Stimulated activated CD8-positive, alpha-beta memory T cell treated with anti-CD3 and anti-CD28 coated beads, Interleukin-7, amount 100 ng/mL, for 48 hours (primary cell): ENCODE measurements at regions not wholly inside any gene's neighbourhood (a gene's known extent, or its start where the extent isn't known, plus 50 kb on each side); places are given as distances from the start of the nearest gene placed in this dataset.
"Not testable (repeated sequence)": the region's sequence is repeated elsewhere in the genome, so short reads cannot be mapped to it uniquely, and the experiment has no call there.

Experiments used
- DNase-seq, 2 donors: peaks; one replicate each; pipeline ENCODE4 v3.0.0-alpha.2; 2020; ENCODE audit warnings: low read depth in 1 of 2; ENCODE audit errors: extremely low read depth in 1 of 2

- no peak for DNase-seq
These were observed 485.6 kb upstream of the IL12A start for GRCh38 chr3:159502986-159503385.

GRCh38 chr3:159510988-159511387 lies 477.6 kb upstream of the IL12A start:
- DNase-seq = not testable (repeated sequence)

GRCh38 chr3:159513444-159513843 lies 475.2 kb upstream of the IL12A start:
- no peak for DNase-seq

- DNase-seq = no peak
These were observed 474.7 kb upstream of the IL12A start for GRCh38 chr3:159513867-159514380.

- DNase-seq = no peak
These were observed 471.5 kb upstream of the IL12A start for GRCh38 chr3:159517105-159517504.

GRCh38 chr3:159520638-159521037 lies 468.0 kb upstream of the IL12A start:
- no peak for DNase-seq

- DNase-seq = no peak
These were observed 466.4 kb upstream of the IL12A start for GRCh38 chr3:159522276-159522675.

GRCh38 chr3:159528251-159528895 lies 460.3 kb upstream of the IL12A start:
- no peak for DNase-seq

GRCh38 chr3:159532577-159532976 lies 456.1 kb upstream of the IL12A start:
- DNase-seq = no peak

- no peak for DNase-seq
These were observed 454.1 kb upstream of the IL12A start for GRCh38 chr3:159534496-159534895.

- no peak for DNase-seq
These were observed 451.8 kb upstream of the IL12A start for GRCh38 chr3:159536876-159537275.

- DNase-seq = no peak
These were observed 450.1 kb upstream of the IL12A start for GRCh38 chr3:159538507-159538906.

- no peak for DNase-seq
These were observed 447.6 kb upstream of the IL12A start for GRCh38 chr3:159540882-159541495.

- DNase-seq = no peak
These were observed 439.8 kb upstream of the IL12A start for GRCh38 chr3:159548675-159549335.

GRCh38 chr3:159555205-159555604 lies 433.4 kb upstream of the IL12A start:
- no peak for DNase-seq

GRCh38 chr3:159559771-159560170 lies 428.9 kb upstream of the IL12A start:
- no peak for DNase-seq

- DNase-seq = no peak
These were observed 428.2 kb upstream of the IL12A start for GRCh38 chr3:159560214-159560979.

- no peak for DNase-seq
These were observed 423.3 kb upstream of the IL12A start for GRCh38 chr3:159565313-159565712.

GRCh38 chr3:159583662-159584061 lies 405.0 kb upstream of the IL12A start:
- DNase-seq = no peak

- DNase-seq = no peak
These were observed 404.2 kb upstream of the IL12A start for GRCh38 chr3:159584421-159584820.

- DNase-seq = no peak
These were observed 401.9 kb upstream of the IL12A start for GRCh38 chr3:159586571-159587202.
